Brain microvascular endothelial cell (primary cell): ENCODE measurements at regions not wholly inside any gene's neighbourhood (a gene's known extent, or its start where the extent isn't known, plus 50 kb on each side); places are given as distances from the start of the nearest gene placed in this dataset.

ENCODE experiments used
- DNase-seq: peaks from one replicate; pipeline ENCODE4 v3.0.0-alpha.2; 2020
- H3K27ac ChIP-seq: fragments of 250-450 bp; sonication (Bioruptor Pico); 2 replicates; pipeline ENCODE4 v1.5.1; 2020; ENCODE audit warnings: mild to moderate bottlenecking, moderate library complexity
- H3K27me3 ChIP-seq: fragments of 250-450 bp; sonication (Bioruptor Pico); replicated peaks from 2 replicates; pipeline ENCODE4 v1.5.1; 2020; ENCODE audit warnings: mild to moderate bottlenecking
- H3K36me3 ChIP-seq: fragments of 250-450 bp; sonication (Bioruptor Pico); replicated peaks from 2 replicates; pipeline ENCODE4 v1.5.1; 2020; ENCODE audit warnings: mild to moderate bottlenecking
- H3K4me3 ChIP-seq: 2 replicates; pipeline ENCODE4 v1.5.1; 2011; ENCODE audit warnings: low read depth, mild to moderate bottlenecking, control low read depth, low read length, moderate library complexity
- in situ Hi-C: cut with HindIII; loops from 2 replicates; pipeline ENCODE4 v1.10.0; 2017; ENCODE audit warnings: low sequenced_read_pairs, low pct_ligation_motif_present
- TF ChIP-seq, protein P1 (sequence below): IDR thresholded peaks from 2 replicates; pipeline ENCODE4 v1.5.1; 2011; ENCODE audit warnings: low read depth, mild to moderate bottlenecking, moderate library complexity, low read length, control low read depth, inconsistent platforms; ENCODE audit errors: missing control alignments

GRCh38 chr2:195359043-195359735 is 297.8 kb upstream of the SLC39A10 start:
- TF ChIP-seq, protein P1, sequence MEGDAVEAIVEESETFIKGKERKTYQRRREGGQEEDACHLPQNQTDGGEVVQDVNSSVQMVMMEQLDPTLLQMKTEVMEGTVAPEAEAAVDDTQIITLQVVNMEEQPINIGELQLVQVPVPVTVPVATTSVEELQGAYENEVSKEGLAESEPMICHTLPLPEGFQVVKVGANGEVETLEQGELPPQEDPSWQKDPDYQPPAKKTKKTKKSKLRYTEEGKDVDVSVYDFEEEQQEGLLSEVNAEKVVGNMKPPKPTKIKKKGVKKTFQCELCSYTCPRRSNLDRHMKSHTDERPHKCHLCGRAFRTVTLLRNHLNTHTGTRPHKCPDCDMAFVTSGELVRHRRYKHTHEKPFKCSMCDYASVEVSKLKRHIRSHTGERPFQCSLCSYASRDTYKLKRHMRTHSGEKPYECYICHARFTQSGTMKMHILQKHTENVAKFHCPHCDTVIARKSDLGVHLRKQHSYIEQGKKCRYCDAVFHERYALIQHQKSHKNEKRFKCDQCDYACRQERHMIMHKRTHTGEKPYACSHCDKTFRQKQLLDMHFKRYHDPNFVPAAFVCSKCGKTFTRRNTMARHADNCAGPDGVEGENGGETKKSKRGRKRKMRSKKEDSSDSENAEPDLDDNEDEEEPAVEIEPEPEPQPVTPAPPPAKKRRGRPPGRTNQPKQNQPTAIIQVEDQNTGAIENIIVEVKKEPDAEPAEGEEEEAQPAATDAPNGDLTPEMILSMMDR = no peak
- Histone ChIP-seq H3K4me3 (no peak overlapping the region), H3K36me3 (no peaks in the 10 kb centered on the region), H3K27ac (no peak overlapping the region), H3K27me3 (no peaks in the 10 kb centered on the region)
- in situ Hi-C loops = no loop called here
- DNase-seq = no peak

DNA sequence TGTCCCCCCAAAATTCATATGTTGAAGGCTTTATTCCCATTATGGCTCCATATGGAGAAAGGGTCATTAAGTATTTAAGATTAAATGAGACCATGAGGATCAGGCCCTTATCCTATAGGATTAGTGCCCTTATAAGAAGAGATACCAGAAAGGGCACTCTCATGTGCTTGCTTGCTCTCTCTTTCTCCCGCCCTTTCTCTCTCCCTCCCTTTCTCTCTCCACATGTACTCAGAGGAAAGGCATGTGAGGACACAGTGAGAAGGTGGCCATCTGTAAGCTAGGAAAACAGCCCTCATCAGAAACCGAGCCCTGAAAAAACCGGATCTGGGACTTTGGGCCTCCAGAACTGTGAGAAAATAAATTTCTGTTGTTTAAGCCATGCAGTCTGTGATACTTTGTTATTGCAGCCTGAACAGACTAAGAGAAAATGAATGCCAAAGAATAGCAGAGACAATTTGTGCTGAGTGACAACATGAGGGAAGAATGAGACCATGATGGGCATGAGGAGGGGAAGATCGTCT is 300.0 kb upstream of the SLC39A10 start:
- in situ Hi-C loops = no loop called here
- TF ChIP-seq, protein P1 = no peak

DNA sequence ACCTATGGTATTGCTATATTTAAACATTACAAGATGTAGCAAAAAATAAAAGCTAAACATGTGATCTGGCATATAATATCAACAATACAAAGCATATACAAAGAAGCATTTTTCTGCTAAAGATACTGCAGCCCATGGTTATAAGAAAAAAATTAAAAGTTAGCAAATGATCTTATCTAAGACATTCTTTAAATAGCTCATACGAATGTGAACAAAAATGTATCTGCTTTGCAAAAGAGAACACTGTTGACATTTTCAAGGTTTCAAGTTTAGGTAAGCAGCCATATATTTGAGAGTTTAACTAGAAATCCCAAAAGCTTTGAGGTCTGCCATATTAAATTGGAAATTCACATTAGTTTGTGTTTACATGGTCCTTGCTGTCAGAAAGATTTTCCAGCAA is 301.0 kb upstream of the SLC39A10 start:
- Histone ChIP-seq H3K4me3 (no peak overlapping the region), H3K27ac (no peak overlapping the region), H3K36me3 (no peaks in the 10 kb centered on the region), H3K27me3 (no peaks in the 10 kb centered on the region)
- no peak for DNase-seq
- in situ Hi-C loops = no loop called here
- TF ChIP-seq, protein P1 = no peak

More for the DNA sequence above, 300.0 kb upstream of the SLC39A10 start:
- no peak overlapping the region for H3K27ac ChIP-seq
- H3K36me3 ChIP-seq = no peaks in the 10 kb centered on the region
- no peaks in the 10 kb centered on the region for H3K27me3 ChIP-seq
- DNase-seq = no peak
- no peak overlapping the region for H3K4me3 ChIP-seq

- Histone ChIP-seq H3K36me3 (no peaks in the 10 kb centered on the region), H3K27ac (no peak overlapping the region), H3K27me3 (no peaks in the 10 kb centered on the region), H3K4me3 (no peak overlapping the region)
- in situ Hi-C loops = no loop called here
- TF ChIP-seq, protein P1 = no peak
- no peak for DNase-seq
These were observed 304.4 kb upstream of the SLC39A10 start for GRCh38 chr2:195352581-195352980.

DNA sequence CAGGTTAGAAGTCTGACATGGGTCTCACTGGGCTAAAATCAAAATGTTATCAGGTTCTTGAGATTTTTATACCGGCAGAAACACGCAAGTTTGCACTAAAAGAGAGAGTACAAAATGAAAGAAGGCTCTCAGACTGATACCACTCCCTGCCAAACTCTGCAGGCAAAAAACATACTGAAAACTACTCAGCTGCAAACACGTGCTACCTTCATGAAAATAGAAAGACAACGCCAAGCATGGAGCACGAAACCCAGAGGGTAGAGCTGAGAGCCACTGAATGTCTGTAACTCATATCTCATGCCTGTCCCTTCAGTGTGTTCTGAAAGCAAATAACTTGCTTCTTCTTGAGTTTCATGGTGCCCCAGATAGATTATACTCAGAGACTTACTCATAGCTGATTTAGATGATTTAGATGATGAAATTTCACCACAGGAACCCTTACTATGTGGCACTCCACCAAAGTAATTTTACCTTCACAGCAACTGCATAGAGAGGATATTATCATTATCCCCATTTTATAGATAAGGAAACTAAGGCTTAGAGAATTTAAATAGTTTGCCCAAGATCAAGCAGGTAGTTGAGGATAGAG is 313.0 kb upstream of the SLC39A10 start:
- TF ChIP-seq, protein P1 = no peak
- H3K27me3 ChIP-seq = no peaks in the 10 kb centered on the region
- no peak overlapping the region for H3K4me3 ChIP-seq
- no peak overlapping the region for H3K27ac ChIP-seq
- in situ Hi-C loops = no loop called here
- H3K36me3 ChIP-seq = no peaks in the 10 kb centered on the region
- no peak for DNase-seq

DNA sequence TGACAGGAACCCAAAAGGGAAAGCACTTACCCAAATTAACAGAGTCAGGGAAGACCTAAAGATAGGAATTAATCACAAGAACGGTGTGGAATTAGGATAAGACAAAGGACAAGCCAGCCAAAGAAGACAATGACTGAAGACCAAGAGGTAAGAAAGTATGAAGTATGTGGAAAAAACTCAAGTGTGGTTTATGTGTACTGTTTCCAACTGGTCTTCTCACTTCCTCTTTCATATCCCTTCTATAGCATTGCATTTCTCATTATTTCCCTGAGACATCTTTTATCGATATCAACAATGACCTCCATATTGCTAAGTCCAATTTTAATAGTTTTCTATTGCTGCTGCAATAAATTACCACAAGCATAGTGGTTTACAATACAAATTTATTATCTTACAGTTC is 313.5 kb upstream of the SLC39A10 start:
- Histone ChIP-seq H3K27ac (no peak overlapping the region), H3K27me3 (no peaks in the 10 kb centered on the region), H3K36me3 (no peaks in the 10 kb centered on the region), H3K4me3 (no peak overlapping the region)
- TF ChIP-seq, protein P1 = no peak
- DNase-seq = no peak
- in situ Hi-C loops = no loop called here
